Lower lobe of right lung (tissue), 2 donors: ENCODE measurements at regions not wholly inside any gene's neighbourhood (a gene's known extent, or its start where the extent isn't known, plus 50 kb on each side); places are given as distances from the start of the nearest gene placed in this dataset.
"Not testable (repeated sequence)": the region's sequence is repeated elsewhere in the genome, so short reads cannot be mapped to it uniquely, and the experiment has no call there.

Source experiments
- ATAC-seq, 2 donors: fragments of 200-7000 bp; cut with Tn5 transposase; one replicate each; pipeline ENCODE4 v1.9.1; 2020 to 2022; ENCODE audit warnings: mild to moderate bottlenecking in 2 of 2, moderate library complexity in 2 of 2
- DNase-seq: peaks from one replicate; pipeline ENCODE4 v3.0.0-alpha.2; 2020
- H3K27ac ChIP-seq: fragments of 200-600 bp; one replicate; pipeline ENCODE4 v1.8.0; 2022
- H3K27me3 ChIP-seq: fragments of 200-600 bp; one replicate; pipeline ENCODE4 v1.8.0; 2022; ENCODE audit warnings: low read depth
- H3K36me3 ChIP-seq: fragments of 200-600 bp; one replicate; pipeline ENCODE4 v1.8.0; 2022; ENCODE audit warnings: mild to moderate bottlenecking
- H3K4me1 ChIP-seq: fragments of 200-600 bp; one replicate; pipeline ENCODE4 v1.8.0; 2022
- H3K4me3 ChIP-seq: fragments of 200-600 bp; one replicate; pipeline ENCODE4 v1.8.0; 2022; ENCODE audit warnings: mild to moderate bottlenecking
- H3K9me3 ChIP-seq: fragments of 200-600 bp; one replicate; pipeline ENCODE4 v1.8.0; 2022
- CTCF ChIP-seq: fragments of 200-600 bp; IDR thresholded peaks from one replicate; pipeline ENCODE4 v1.8.0; 2022; ENCODE audit warnings: antibody characterized with exemption, mild to moderate bottlenecking
- intact Hi-C: fragments of 100-400 bp; cut with DNase I; formaldehyde crosslinking; loops from one replicate; pipeline ENCODE4 v1.11.0; 2022
- donor health status: DM: no; HTN: yes; CAD: no; lungs with severe emphysema.

- no peak for ATAC-seq
- Histone ChIP-seq H3K4me3 (no peak overlapping the region), H3K27me3 (peaks cover 3% of the 10 kb centered on the region), H3K27ac (no peak overlapping the region), H3K4me1 (no peaks in the 10 kb centered on the region), H3K9me3 (no peaks in the 10 kb centered on the region), H3K36me3 (no peaks in the 10 kb centered on the region)
- no peak for TF ChIP-seq CTCF
- intact Hi-C loops = no loop called here
- DNase-seq = no peak
Measured at GRCh38 chr20:26163890-26164289, 467.2 kb upstream of the ZNF337 start.

DNA sequence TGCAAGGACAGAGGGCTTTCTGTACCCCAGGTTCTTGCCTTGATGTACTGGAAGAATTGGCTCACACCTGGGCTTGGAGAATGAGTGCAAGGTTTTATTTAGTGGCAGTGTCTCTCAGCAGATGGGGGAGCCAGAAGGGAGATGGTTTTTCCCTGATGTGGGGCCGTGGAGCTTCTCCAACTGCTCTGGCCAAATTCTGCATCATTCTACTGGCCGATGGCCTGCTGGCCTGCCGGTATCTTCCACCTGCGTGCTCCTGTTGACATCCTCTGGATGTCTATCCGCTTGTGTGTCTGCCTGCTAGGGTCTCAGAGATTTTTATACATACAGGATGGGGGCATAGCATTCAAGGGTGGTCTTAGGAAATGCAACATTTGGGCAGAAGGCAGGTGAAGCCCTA lies 466.5 kb upstream of the ZNF337 start:
- ATAC-seq, H3K9me3 ChIP-seq, H3K27ac ChIP-seq, H3K4me3 ChIP-seq, H3K27me3 ChIP-seq, intact Hi-C loops, DNase-seq, H3K36me3 ChIP-seq, H3K4me1 ChIP-seq: not testable (repeated sequence)

- intact Hi-C loops, DNase-seq, H3K9me3 ChIP-seq, H3K4me1 ChIP-seq, H3K27me3 ChIP-seq, ATAC-seq, H3K36me3 ChIP-seq, H3K4me3 ChIP-seq, H3K27ac ChIP-seq: not testable (repeated sequence)
Measured at GRCh38 chr20:26161741-26162140, 465.1 kb upstream of the ZNF337 start.

DNA sequence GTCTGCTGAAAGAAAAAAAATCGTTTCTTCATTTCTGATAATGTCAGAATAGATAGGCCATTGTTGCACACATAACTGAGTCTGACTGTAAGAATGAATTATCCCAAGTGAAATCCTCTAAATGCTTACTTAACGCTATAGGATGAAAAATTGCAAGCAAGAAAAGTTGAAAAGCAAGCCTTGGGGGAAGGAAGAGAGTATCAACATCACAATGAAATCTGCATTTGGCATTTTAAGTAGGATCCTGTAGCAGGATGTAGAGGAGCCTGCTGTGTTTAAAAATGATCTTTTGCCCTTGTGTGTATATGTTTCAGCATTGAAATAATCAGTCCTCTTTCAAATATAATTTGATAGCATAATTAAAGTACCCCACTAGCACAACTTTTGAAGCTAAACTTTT lies 464.3 kb upstream of the ZNF337 start:
- H3K27me3 ChIP-seq, H3K4me1 ChIP-seq, ATAC-seq, H3K36me3 ChIP-seq, H3K9me3 ChIP-seq, H3K27ac ChIP-seq, H3K4me3 ChIP-seq, DNase-seq, intact Hi-C loops: not testable (repeated sequence)

DNA sequence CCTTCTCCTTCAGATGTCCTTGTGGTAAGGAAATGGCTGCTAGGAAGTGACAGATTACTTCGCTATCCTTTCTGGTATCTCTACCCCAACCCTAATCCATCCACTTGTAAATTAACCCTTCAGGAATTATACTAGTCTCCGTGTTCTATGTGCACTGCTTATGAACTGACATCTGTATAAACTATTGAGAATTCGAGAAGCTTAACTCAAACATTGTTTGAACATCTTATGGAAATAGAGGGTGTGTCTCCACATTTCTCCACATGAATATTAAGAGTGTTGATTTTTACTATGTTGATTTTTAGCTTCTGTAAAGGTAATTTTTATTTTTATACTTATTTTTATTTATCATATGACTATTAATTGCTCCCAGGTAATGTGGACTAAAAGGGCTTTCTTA lies 457.6 kb upstream of the ZNF337 start:
- H3K27ac ChIP-seq = no peak overlapping the region
- H3K4me3 ChIP-seq = no peak overlapping the region
- TF ChIP-seq CTCF = no peak
- intact Hi-C loops = no loop called here
- H3K9me3 ChIP-seq = no peaks in the 10 kb centered on the region
- H3K27me3 ChIP-seq = no peaks in the 10 kb centered on the region
- ATAC-seq = no peak
- no peaks in the 10 kb centered on the region for H3K36me3 ChIP-seq
- no peaks in the 10 kb centered on the region for H3K4me1 ChIP-seq
- no peak for DNase-seq

DNA sequence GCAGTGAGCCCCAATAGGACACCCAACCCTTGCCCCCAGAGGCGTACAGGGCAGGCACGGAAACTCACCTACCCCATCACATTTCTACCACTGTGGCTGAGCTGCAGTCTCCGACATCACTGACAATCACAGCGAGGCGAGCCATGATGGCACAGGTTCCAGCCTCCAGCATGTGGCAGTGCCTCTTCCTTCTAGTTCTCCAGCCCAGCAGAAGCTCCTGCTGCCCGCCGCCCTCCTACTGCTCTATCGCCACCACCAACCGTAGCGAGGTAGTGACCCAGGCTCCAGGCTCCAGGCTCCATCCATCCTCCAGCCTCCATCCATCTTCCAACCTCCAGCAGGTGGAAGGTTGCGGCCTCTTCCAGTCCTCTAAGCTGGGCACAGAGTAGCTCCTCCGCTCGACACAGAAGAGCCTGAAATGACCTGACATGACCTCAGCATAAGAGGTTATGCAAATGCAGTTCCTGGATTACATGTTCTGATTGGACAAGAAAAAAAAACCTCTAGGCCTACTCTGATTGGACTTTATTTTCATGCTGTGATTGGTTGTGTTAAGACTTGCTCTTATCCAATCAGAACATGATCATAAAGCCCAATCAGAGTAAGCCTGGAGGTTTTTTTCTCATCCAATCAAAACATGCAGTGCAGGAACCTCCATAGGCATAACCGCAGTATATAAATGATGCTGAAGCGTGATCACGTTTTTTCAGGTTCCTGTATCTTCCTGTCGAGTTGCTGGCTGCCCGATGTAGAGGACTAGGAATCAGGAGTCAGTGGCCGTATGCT lies 438.9 kb upstream of the ZNF337 start:
- H3K4me3 ChIP-seq = no peak overlapping the region
- DNase-seq = no peak
- no peaks in the 10 kb centered on the region for H3K4me1 ChIP-seq
- no peaks in the 10 kb centered on the region for H3K27me3 ChIP-seq
- no peak for TF ChIP-seq CTCF
- no peak overlapping the region for H3K27ac ChIP-seq
- ATAC-seq = no peak
- intact Hi-C loops = no loop called here
- no peaks in the 10 kb centered on the region for H3K36me3 ChIP-seq
- no peaks in the 10 kb centered on the region for H3K9me3 ChIP-seq

DNA sequence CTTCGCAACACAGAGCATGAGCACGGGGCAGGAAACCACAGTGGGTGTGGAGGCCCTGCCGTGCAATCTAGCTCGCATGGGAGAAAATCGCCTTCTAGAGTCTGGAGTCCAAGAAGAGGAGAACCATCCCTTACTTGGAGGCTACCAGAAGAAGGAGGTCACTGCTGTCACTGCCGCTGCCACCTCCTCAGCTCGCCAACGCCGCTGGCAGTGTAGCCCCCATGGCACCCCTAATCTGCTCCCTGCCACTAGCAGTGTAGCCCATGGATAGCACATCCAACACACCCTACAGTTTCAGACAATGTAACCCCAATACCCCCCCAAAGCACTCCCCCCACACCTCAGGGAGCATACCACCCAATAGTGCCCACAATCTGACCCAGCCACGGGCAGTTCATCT lies 438.0 kb upstream of the ZNF337 start:
- DNase-seq (no peak), ATAC-seq (no peak)
- Histone ChIP-seq H3K27ac (no peak overlapping the region), H3K27me3 (no peaks in the 10 kb centered on the region), H3K9me3 (no peaks in the 10 kb centered on the region), H3K4me3 (no peak overlapping the region), H3K4me1 (no peaks in the 10 kb centered on the region), H3K36me3 (no peaks in the 10 kb centered on the region)
- no peak for TF ChIP-seq CTCF
- intact Hi-C loops = no loop called here

DNA sequence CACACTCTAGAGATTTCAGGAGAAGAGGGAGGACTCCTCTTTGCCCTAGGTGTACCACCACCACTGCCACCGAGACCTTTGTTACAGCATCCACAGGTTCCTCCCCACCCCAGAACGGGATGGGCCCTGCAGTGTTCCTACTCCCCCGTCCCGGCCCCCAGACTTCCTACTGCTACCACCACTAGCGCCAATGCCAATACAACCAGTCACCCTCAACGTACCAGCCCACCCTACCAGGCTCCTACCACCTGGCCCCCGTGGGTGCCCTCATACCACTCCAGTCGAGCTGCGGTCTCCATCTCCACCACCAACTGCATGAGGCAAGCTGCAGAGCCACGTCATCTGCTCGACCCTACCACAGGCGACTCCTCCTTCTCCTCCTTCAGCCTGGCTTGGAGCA lies 437.1 kb upstream of the ZNF337 start:
- H3K27me3 ChIP-seq, H3K4me3 ChIP-seq, H3K9me3 ChIP-seq, DNase-seq, H3K4me1 ChIP-seq, H3K27ac ChIP-seq, ATAC-seq, H3K36me3 ChIP-seq, intact Hi-C loops: not testable (repeated sequence)

DNA sequence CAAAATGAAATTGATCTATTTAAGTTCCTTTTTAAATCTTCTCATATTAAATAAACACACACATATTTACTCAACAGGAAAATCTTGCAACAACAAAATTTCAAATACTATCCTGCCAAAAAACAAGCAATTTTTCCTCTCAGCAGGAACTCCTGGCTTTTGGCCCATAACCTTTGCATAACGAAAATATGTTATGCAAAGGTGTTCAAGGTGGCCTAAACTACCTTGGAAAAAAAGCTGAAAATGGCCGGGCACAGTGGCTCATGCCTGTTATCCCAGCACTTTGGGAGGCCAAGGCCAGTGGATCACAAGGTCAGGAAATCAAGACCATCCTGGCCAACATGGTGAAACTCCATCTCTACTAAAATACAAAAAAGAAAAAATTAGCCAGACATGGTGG lies 424.3 kb upstream of the ZNF337 start:
- H3K4me1 ChIP-seq, DNase-seq, H3K36me3 ChIP-seq, H3K27me3 ChIP-seq, intact Hi-C loops, H3K4me3 ChIP-seq, H3K27ac ChIP-seq, H3K9me3 ChIP-seq, ATAC-seq: not testable (repeated sequence)

DNA sequence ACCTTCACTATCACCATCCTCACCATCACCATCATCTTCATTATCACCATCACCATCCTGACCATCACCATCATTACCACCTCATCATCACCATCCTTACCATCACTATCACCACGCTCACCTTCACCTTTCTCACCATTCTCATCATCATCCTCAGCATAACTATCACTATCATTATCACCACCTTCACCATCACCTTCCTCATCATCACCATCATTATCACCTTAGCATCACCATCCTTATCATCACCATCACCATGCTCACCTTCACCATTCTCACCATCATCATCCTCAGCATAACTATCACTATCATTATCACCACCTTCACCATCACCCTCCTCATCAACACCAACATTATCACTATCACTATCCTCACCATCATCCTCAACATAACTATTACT lies 397.8 kb upstream of the ZNF337 start:
- H3K27me3 ChIP-seq, H3K4me3 ChIP-seq, H3K36me3 ChIP-seq, H3K9me3 ChIP-seq, intact Hi-C loops, ATAC-seq, H3K27ac ChIP-seq, DNase-seq, H3K4me1 ChIP-seq: not testable (repeated sequence)
